Trophoblast cell (in vitro differentiated cells and primary cell): ENCODE measurements at regions not wholly inside any gene's neighbourhood (a gene's known extent, or its start where the extent isn't known, plus 50 kb on each side); places are given as distances from the start of the nearest gene placed in this dataset.
"Not testable (repeated sequence)": the region's sequence is repeated elsewhere in the genome, so short reads cannot be mapped to it uniquely, and the experiment has no call there.

ENCODE experiments used
- DNase-seq, 2 donors: peaks; one replicate each; pipeline ENCODE4 v3.0.0-alpha.2; 2016
- H2AFZ ChIP-seq: 2 replicates; pipeline ENCODE4 v1.6.1; 2013; ENCODE audit warnings: low read length, moderate library complexity, mild to moderate bottlenecking; ENCODE audit not compliant: insufficient read depth, poor library complexity
- H2AK5ac ChIP-seq: 2 replicates; pipeline ENCODE4 v1.6.1; 2013; ENCODE audit warnings: mild to moderate bottlenecking, low read length
- H2BK120ac ChIP-seq: 2 replicates; pipeline ENCODE4 v1.6.1; 2013; ENCODE audit warnings: low read length, mild to moderate bottlenecking, moderate library complexity; ENCODE audit not compliant: insufficient read depth, poor library complexity
- H2BK12ac ChIP-seq: 2 replicates; pipeline ENCODE4 v1.6.1; 2013; ENCODE audit warnings: mild to moderate bottlenecking, low read length, moderate library complexity
- H2BK5ac ChIP-seq: 2 replicates; pipeline ENCODE4 v1.6.1; 2013; ENCODE audit warnings: low read length, low read depth, moderate library complexity, mild to moderate bottlenecking; ENCODE audit not compliant: poor library complexity
- H3K14ac ChIP-seq: 2 replicates; pipeline ENCODE4 v1.6.1; 2013; ENCODE audit warnings: mild to moderate bottlenecking, low read length
- H3K18ac ChIP-seq: 2 replicates; pipeline ENCODE4 v1.6.1; 2013; ENCODE audit warnings: mild to moderate bottlenecking, low read length
- H3K23ac ChIP-seq: 2 replicates; pipeline ENCODE4 v1.6.1; 2013; ENCODE audit warnings: low read length
- H3K27ac ChIP-seq: 2 replicates; pipeline ENCODE4 v1.5.1; 2013; ENCODE audit warnings: low read depth, mild to moderate bottlenecking, inconsistent platforms, low read length, moderate library complexity
- H3K27me3 ChIP-seq: 2 replicates; pipeline ENCODE4 v1.6.1; 2013; ENCODE audit warnings: inconsistent platforms, mild to moderate bottlenecking, low read length, moderate library complexity; ENCODE audit not compliant: insufficient read depth
- H3K36me3 ChIP-seq, 2 experiments: 1 replicate in 1 of 2; 2 replicates in 1 of 2; pipeline ENCODE4 v1.6.1; 2013; ENCODE audit warnings: low read length in 2 of 2, mild to moderate bottlenecking in 2 of 2, moderate library complexity in 1 of 2; ENCODE audit not compliant: insufficient read depth in 2 of 2, control insufficient read depth in 1 of 2
- H3K4ac ChIP-seq: 2 replicates; pipeline ENCODE4 v1.6.1; 2013; ENCODE audit warnings: low read depth, mild to moderate bottlenecking, low read length, moderate library complexity
- H3K4me1 ChIP-seq, 2 experiments: 1 replicate in 1 of 2; 2 replicates in 1 of 2; pipeline ENCODE4 v1.6.1; 2013; ENCODE audit warnings: low read length in 2 of 2, mild to moderate bottlenecking in 2 of 2, moderate library complexity in 1 of 2; ENCODE audit not compliant: insufficient read depth in 2 of 2, control insufficient read depth in 1 of 2
- H3K4me2 ChIP-seq: 2 replicates; pipeline ENCODE4 v1.6.1; 2013; ENCODE audit warnings: inconsistent platforms, mild to moderate bottlenecking, low read length, moderate library complexity
- H3K4me3 ChIP-seq: 2 replicates; pipeline ENCODE4 v1.5.1; 2013; ENCODE audit warnings: mild to moderate bottlenecking, low read depth, low read length, inconsistent platforms
- H3K79me1 ChIP-seq: one replicate; pipeline ENCODE4 v1.6.1; 2013; ENCODE audit warnings: low read length
- H3K79me2 ChIP-seq: 2 replicates; pipeline ENCODE4 v1.6.1; 2013; ENCODE audit warnings: low read length, mild to moderate bottlenecking; ENCODE audit not compliant: control insufficient read depth, insufficient read depth, poor library complexity
- H3K9ac ChIP-seq: 2 replicates; pipeline ENCODE4 v1.6.1; 2013; ENCODE audit warnings: mild to moderate bottlenecking, low read length
- H3K9me3 ChIP-seq: 2 replicates; pipeline ENCODE4 v1.6.1; 2013; ENCODE audit warnings: low read depth, mild to moderate bottlenecking, control low read depth, inconsistent platforms, low read length; ENCODE audit not compliant: insufficient read depth
- H4K12ac ChIP-seq: 2 replicates; pipeline ENCODE4 v1.6.1; 2013; ENCODE audit warnings: low read depth, mild to moderate bottlenecking, low read length, moderate library complexity
- H4K8ac ChIP-seq: 2 replicates; pipeline ENCODE4 v1.6.1; 2013; ENCODE audit warnings: low read depth, mild to moderate bottlenecking, low read length, moderate library complexity
- H4K91ac ChIP-seq: one replicate; pipeline ENCODE4 v1.6.1; 2013; ENCODE audit warnings: low read depth, mild to moderate bottlenecking, low read length, moderate library complexity
- WGBS: extraction: QIAGEN DNeasy Blood & Tissue Kit; methylation state at CpG from one replicate; pipeline ENCODE4 v1.1.7; 2013; ENCODE audit warnings: missing lambda C conversion rate; ENCODE audit not compliant: insufficient read length, insufficient coverage; ENCODE audit errors: extremely low coverage; 5-methylcytosine and 5-hydroxymethylcytosine counted together

- Histone ChIP-seq H3K4me1 (peaks cover 3 to 7% of the 10 kb centered on the region in 2 experiments), H2AFZ (no peak overlapping the region), H3K23ac (no peak overlapping the region), H4K91ac (no peak overlapping the region), H3K4ac (no peak overlapping the region), H3K27me3 (no peaks in the 10 kb centered on the region), H3K9me3 (no peaks in the 10 kb centered on the region), H2BK5ac (no peak overlapping the region), H3K79me1 (no peaks in the 10 kb centered on the region), H3K4me2 (no peak overlapping the region), H2AK5ac (no peak overlapping the region), H3K9ac (no peak overlapping the region), H3K14ac (no peak overlapping the region), H4K12ac (no peak overlapping the region), H4K8ac (no peak overlapping the region), H3K79me2 (no peaks in the 10 kb centered on the region), H3K36me3 (no peaks in the 10 kb centered on the region), H3K27ac (no peak overlapping the region), H3K18ac (no peak overlapping the region), H3K4me3 (no peak overlapping the region), H2BK120ac (no peak overlapping the region), H2BK12ac (no peak overlapping the region)
- WGBS, result no CpG with 5 or more reads among the region's 2 CpGs
- DNase-seq, result no peak
These were observed 193.6 kb downstream of the CWF19L2 start for GRCh38 chr11:107263844-107264563.

- Histone ChIP-seq H3K14ac (no peak overlapping the region), H2BK12ac (no peak overlapping the region), H3K4me3 (no peak overlapping the region), H3K23ac (no peak overlapping the region), H3K9me3 (no peaks in the 10 kb centered on the region), H3K79me2 (no peaks in the 10 kb centered on the region), H3K27me3 (no peaks in the 10 kb centered on the region), H3K4ac (no peak overlapping the region), H2BK120ac (no peak overlapping the region), H4K12ac (no peak overlapping the region), H3K4me1 (peaks cover 3 to 7% of the 10 kb centered on the region in 2 experiments), H3K27ac (no peak overlapping the region), H4K8ac (no peak overlapping the region), H3K9ac (no peak overlapping the region), H3K79me1 (no peaks in the 10 kb centered on the region), H2AK5ac (no peak overlapping the region), H4K91ac (no peak overlapping the region), H2BK5ac (no peak overlapping the region), H3K36me3 (no peaks in the 10 kb centered on the region), H3K18ac (no peak overlapping the region), H2AFZ (no peak overlapping the region), H3K4me2 (no peak overlapping the region)
- no CpG with 5 or more reads among the region's 7 CpGs for WGBS
- peak in 1 of 2 donors; percentile 14 for DNase-seq
These were observed 197.8 kb downstream of the CWF19L2 start for GRCh38 chr11:107259811-107260221.

- H2AK5ac ChIP-seq, result no peak overlapping the region
These were observed 199.9 kb downstream of the CWF19L2 start for GRCh38 chr11:107257710-107258109.

GRCh38 chr11:107253661-107254060 lies 204.0 kb downstream of the CWF19L2 start:
- DNase-seq, H3K9me3 ChIP-seq, H3K14ac ChIP-seq, H4K12ac ChIP-seq, H3K27ac ChIP-seq, H4K91ac ChIP-seq, H2AFZ ChIP-seq, H3K9ac ChIP-seq, H3K4me3 ChIP-seq, H2BK120ac ChIP-seq, H3K79me1 ChIP-seq, H3K4me2 ChIP-seq, H3K79me2 ChIP-seq, H3K4me1 ChIP-seq, H3K27me3 ChIP-seq, H2AK5ac ChIP-seq, H3K36me3 ChIP-seq, H2BK5ac ChIP-seq, H3K18ac ChIP-seq, H4K8ac ChIP-seq, H2BK12ac ChIP-seq, H3K4ac ChIP-seq, H3K23ac ChIP-seq: not testable (repeated sequence)
- WGBS, result no CpG with 5 or more reads among the region's 8 CpGs

More at GRCh38 chr11:107257710-107258109, 199.9 kb downstream of the CWF19L2 start:
- Histone ChIP-seq H3K9me3 (no peaks in the 10 kb centered on the region), H3K36me3 (no peaks in the 10 kb centered on the region), H2BK5ac (no peak overlapping the region), H3K9ac (no peak overlapping the region), H3K4me3 (no peak overlapping the region), H2AFZ (no peak overlapping the region), H4K12ac (no peak overlapping the region), H3K4ac (no peak overlapping the region), H4K91ac (peak overlapping the region; percentile 18), H3K4me1 (peaks cover 3 to 7% of the 10 kb centered on the region in 2 experiments), H2BK120ac (no peak overlapping the region), H3K23ac (no peak overlapping the region), H2BK12ac (no peak overlapping the region), H3K14ac (no peak overlapping the region), H3K27ac (no peak overlapping the region), H4K8ac (no peak overlapping the region), H3K79me2 (no peaks in the 10 kb centered on the region), H3K4me2 (no peak overlapping the region), H3K27me3 (no peaks in the 10 kb centered on the region), H3K79me1 (peaks cover 2% of the 10 kb centered on the region), H3K18ac (no peak overlapping the region)
- WGBS, result no CpG with 5 or more reads among the region's 7 CpGs
- DNase-seq, result no peak
